Astrocyte (in vitro differentiated cells and primary cell): ENCODE measurements at regions not wholly inside any gene's neighbourhood (a gene's known extent, or its start where the extent isn't known, plus 50 kb on each side); places are given as distances from the start of the nearest gene placed in this dataset.

ENCODE experiments used
- DNase-seq: peaks from one replicate; pipeline ENCODE4 v3.0.0-alpha.2; 2010; ENCODE audit warnings: low read depth
- FAIRE-seq: peaks from 2 replicates; lab custom pipeline; 2011; peaks lifted over from hg19 to GRCh38; lab: Jason Lieb, UNC
- H2AFZ ChIP-seq: 2 replicates; pipeline ENCODE4 v1.6.0; 2012; ENCODE audit warnings: low read depth, low read length, inconsistent platforms
- H3K27ac ChIP-seq: 2 replicates; pipeline ENCODE4 v1.5.1; 2011; ENCODE audit warnings: low read depth, low read length, inconsistent platforms
- H3K27me3 ChIP-seq: 2 replicates; pipeline ENCODE4 v1.6.0; 2011; ENCODE audit warnings: low read length, inconsistent platforms; ENCODE audit not compliant: insufficient read depth
- H3K36me3 ChIP-seq: 2 replicates; pipeline ENCODE4 v1.5.1; 2011; ENCODE audit warnings: low read length, inconsistent platforms; ENCODE audit not compliant: insufficient read depth
- H3K4me1 ChIP-seq: 2 replicates; pipeline ENCODE4 v1.5.1; 2011; ENCODE audit warnings: low read length, inconsistent platforms; ENCODE audit not compliant: insufficient read depth
- H3K4me2 ChIP-seq: 2 replicates; pipeline ENCODE4 v1.6.0; 2012; ENCODE audit warnings: low read length, inconsistent platforms
- H3K4me3 ChIP-seq: 2 replicates; pipeline ENCODE4 v1.5.1; 2011; ENCODE audit warnings: low read depth, mild to moderate bottlenecking, low read length, inconsistent platforms; ENCODE audit not compliant: insufficient read depth
- H3K79me2 ChIP-seq: 2 replicates; pipeline ENCODE4 v1.6.0; 2012; ENCODE audit warnings: mild to moderate bottlenecking, low read length, inconsistent platforms; ENCODE audit not compliant: insufficient read depth
- H3K9ac ChIP-seq: 2 replicates; pipeline ENCODE4 v1.6.0; 2012; ENCODE audit warnings: mild to moderate bottlenecking, low read length, inconsistent platforms
- H3K9me3 ChIP-seq: 2 replicates; pipeline ENCODE4 v1.5.1; 2012; ENCODE audit warnings: low read depth, mild to moderate bottlenecking, low read length, inconsistent platforms; ENCODE audit not compliant: insufficient read depth
- H4K20me1 ChIP-seq: 2 replicates; pipeline ENCODE4 v1.6.0; 2012; ENCODE audit warnings: low read length, inconsistent platforms; ENCODE audit not compliant: insufficient read depth
- H3K27ac Mint-ChIP-seq: one replicate; pipeline ENCODE4 v1.8.0; 2021; ENCODE audit warnings: mild to moderate bottlenecking, mixed read lengths; ENCODE audit not compliant: unreplicated experiment
- H3K27me3 Mint-ChIP-seq: one replicate; pipeline ENCODE4 v1.8.0; 2021; ENCODE audit warnings: low read depth, mixed read lengths; ENCODE audit not compliant: unreplicated experiment
- H3K36me3 Mint-ChIP-seq: one replicate; pipeline ENCODE4 v1.8.0; 2021; ENCODE audit warnings: low read depth, mixed read lengths; ENCODE audit not compliant: unreplicated experiment
- H3K4me1 Mint-ChIP-seq: one replicate; pipeline ENCODE4 v1.8.0; 2021; ENCODE audit warnings: low read depth, mixed read lengths; ENCODE audit not compliant: unreplicated experiment
- H3K4me3 Mint-ChIP-seq: one replicate; pipeline ENCODE4 v1.8.0; 2021; ENCODE audit warnings: mild to moderate bottlenecking, moderate library complexity, mixed read lengths; ENCODE audit not compliant: unreplicated experiment
- H3K9me3 Mint-ChIP-seq: one replicate; pipeline ENCODE4 v1.8.0; 2021; ENCODE audit warnings: mild to moderate bottlenecking, mixed read lengths; ENCODE audit not compliant: unreplicated experiment
- CTCF ChIP-seq: IDR thresholded peaks from 2 replicates; pipeline ENCODE4 v1.5.1; 2011; ENCODE audit warnings: low read depth, mild to moderate bottlenecking, inconsistent platforms, low read length, moderate library complexity; ENCODE audit not compliant: insufficient read depth
- EZH2 ChIP-seq: IDR thresholded peaks from 2 replicates; pipeline ENCODE4 v1.6.1; 2012; ENCODE audit warnings: mild to moderate bottlenecking, low read length, inconsistent platforms; ENCODE audit not compliant: insufficient read depth

GRCh38 chr3:23106666-23107065 is 96.5 kb upstream of the UBE2E2 start:
- Mint-ChIP-seq H3K27ac (no peak overlapping the region), H3K4me1 (no peaks in the 10 kb centered on the region), H3K9me3 (no peaks in the 10 kb centered on the region), H3K4me3 (no peak overlapping the region), H3K27me3 (no peaks in the 10 kb centered on the region), H3K36me3 (no peaks in the 10 kb centered on the region)
- TF ChIP-seq CTCF: no peak
- no peak for TF ChIP-seq EZH2
- Histone ChIP-seq H3K4me2 (no peak overlapping the region), H4K20me1 (no peaks in the 10 kb centered on the region), H3K9me3 (peaks cover 2% of the 10 kb centered on the region), H3K27ac (no peak overlapping the region), H3K9ac (no peak overlapping the region), H3K4me1 (no peaks in the 10 kb centered on the region), H3K4me3 (no peak overlapping the region), H3K27me3 (no peaks in the 10 kb centered on the region), H3K36me3 (no peaks in the 10 kb centered on the region), H2AFZ (no peak overlapping the region), H3K79me2 (no peaks in the 10 kb centered on the region)
- no peak for FAIRE-seq
- no peak for DNase-seq

GRCh38 chr3:23107221-23107620 is 95.9 kb upstream of the UBE2E2 start:
- H3K4me3 ChIP-seq: no peak overlapping the region
- no peak for TF ChIP-seq CTCF
- Mint-ChIP-seq H3K36me3 (no peaks in the 10 kb centered on the region), H3K9me3 (no peaks in the 10 kb centered on the region), H3K27ac (no peak overlapping the region), H3K4me1 (no peaks in the 10 kb centered on the region), H3K4me3 (no peak overlapping the region), H3K27me3 (no peaks in the 10 kb centered on the region)
- no peak overlapping the region for H3K4me2 ChIP-seq
- H3K36me3 ChIP-seq: no peaks in the 10 kb centered on the region
- DNase-seq (no peak), FAIRE-seq (no peak)
- H2AFZ ChIP-seq: no peak overlapping the region
- H3K27ac ChIP-seq: no peak overlapping the region
- H3K79me2 ChIP-seq: no peaks in the 10 kb centered on the region
- no peaks in the 10 kb centered on the region for H3K4me1 ChIP-seq
- peaks cover 2% of the 10 kb centered on the region for H3K9me3 ChIP-seq
- no peak overlapping the region for H3K9ac ChIP-seq
- no peaks in the 10 kb centered on the region for H4K20me1 ChIP-seq
- H3K27me3 ChIP-seq: no peaks in the 10 kb centered on the region

- Histone ChIP-seq H2AFZ (no peak overlapping the region), H3K4me2 (no peak overlapping the region), H3K36me3 (no peaks in the 10 kb centered on the region), H3K27me3 (no peaks in the 10 kb centered on the region), H3K27ac (no peak overlapping the region), H3K4me1 (no peaks in the 10 kb centered on the region), H3K9me3 (peaks cover 2% of the 10 kb centered on the region), H3K9ac (no peak overlapping the region), H4K20me1 (no peaks in the 10 kb centered on the region), H3K4me3 (no peak overlapping the region), H3K79me2 (no peaks in the 10 kb centered on the region)
- Mint-ChIP-seq H3K9me3 (no peaks in the 10 kb centered on the region), H3K27me3 (peaks cover 3% of the 10 kb centered on the region), H3K4me1 (no peaks in the 10 kb centered on the region), H3K4me3 (no peak overlapping the region), H3K27ac (no peak overlapping the region), H3K36me3 (no peaks in the 10 kb centered on the region)
- DNase-seq (no peak), FAIRE-seq (no peak)
- TF ChIP-seq CTCF (no peak), EZH2 (no peak)
Observed at GRCh38 chr3:23108451-23109057, 94.6 kb upstream of the UBE2E2 start.
